ENCODE measurements at regions not wholly inside any gene's neighbourhood (a gene's known extent, or its start where the extent isn't known, plus 50 kb on each side); places are given as distances from the start of the nearest gene placed in this dataset.

GRCh38 chr6:49050584-49050983, 412.5 kb downstream of the MMUT start:
- no peak overlapping the region for H3K4me3 Mint-ChIP-seq
- POLR2A ChIA-PET: no interaction called here
- TF ChIP-seq, protein P1, sequence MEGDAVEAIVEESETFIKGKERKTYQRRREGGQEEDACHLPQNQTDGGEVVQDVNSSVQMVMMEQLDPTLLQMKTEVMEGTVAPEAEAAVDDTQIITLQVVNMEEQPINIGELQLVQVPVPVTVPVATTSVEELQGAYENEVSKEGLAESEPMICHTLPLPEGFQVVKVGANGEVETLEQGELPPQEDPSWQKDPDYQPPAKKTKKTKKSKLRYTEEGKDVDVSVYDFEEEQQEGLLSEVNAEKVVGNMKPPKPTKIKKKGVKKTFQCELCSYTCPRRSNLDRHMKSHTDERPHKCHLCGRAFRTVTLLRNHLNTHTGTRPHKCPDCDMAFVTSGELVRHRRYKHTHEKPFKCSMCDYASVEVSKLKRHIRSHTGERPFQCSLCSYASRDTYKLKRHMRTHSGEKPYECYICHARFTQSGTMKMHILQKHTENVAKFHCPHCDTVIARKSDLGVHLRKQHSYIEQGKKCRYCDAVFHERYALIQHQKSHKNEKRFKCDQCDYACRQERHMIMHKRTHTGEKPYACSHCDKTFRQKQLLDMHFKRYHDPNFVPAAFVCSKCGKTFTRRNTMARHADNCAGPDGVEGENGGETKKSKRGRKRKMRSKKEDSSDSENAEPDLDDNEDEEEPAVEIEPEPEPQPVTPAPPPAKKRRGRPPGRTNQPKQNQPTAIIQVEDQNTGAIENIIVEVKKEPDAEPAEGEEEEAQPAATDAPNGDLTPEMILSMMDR (IDR thresholded peaks at IDR 0.05): no peak

GRCh38 chr6:49038294-49038822, 424.7 kb downstream of the MMUT start:
- TF ChIP-seq, protein P1 (IDR thresholded peaks at IDR 0.05): no peak
- intact Hi-C loops (cut with micrococcal nuclease): no loop called here
- Mint-ChIP-seq H3K27ac (no peak overlapping the region), H3K9me3 (peaks cover 6% of the 10 kb centered on the region), H3K4me3 (no peak overlapping the region), H3K4me1 (ENCODE audit: low read depth) (no peaks in the 10 kb centered on the region), H3K36me3 (ENCODE audit: low read depth) (no peaks in the 10 kb centered on the region), H3K27me3 (no peaks in the 10 kb centered on the region)
- POLR2A ChIA-PET: no interaction called here
- ATAC-seq: no peak
- no peak for DNase-seq
- CTCF ChIA-PET: no interaction called here

More at GRCh38 chr6:49050584-49050983, 412.5 kb downstream of the MMUT start:
- ATAC-seq (no peak), DNase-seq (no peak)
- Mint-ChIP-seq H3K27ac (no peak overlapping the region), H3K9me3 (peaks cover 5% of the 10 kb centered on the region), H3K36me3 (ENCODE audit: low read depth) (no peaks in the 10 kb centered on the region), H3K27me3 (no peaks in the 10 kb centered on the region), H3K4me1 (ENCODE audit: low read depth) (no peaks in the 10 kb centered on the region)
- intact Hi-C loops (cut with micrococcal nuclease): no loop called here
- CTCF ChIA-PET: no interaction called here

DNA sequence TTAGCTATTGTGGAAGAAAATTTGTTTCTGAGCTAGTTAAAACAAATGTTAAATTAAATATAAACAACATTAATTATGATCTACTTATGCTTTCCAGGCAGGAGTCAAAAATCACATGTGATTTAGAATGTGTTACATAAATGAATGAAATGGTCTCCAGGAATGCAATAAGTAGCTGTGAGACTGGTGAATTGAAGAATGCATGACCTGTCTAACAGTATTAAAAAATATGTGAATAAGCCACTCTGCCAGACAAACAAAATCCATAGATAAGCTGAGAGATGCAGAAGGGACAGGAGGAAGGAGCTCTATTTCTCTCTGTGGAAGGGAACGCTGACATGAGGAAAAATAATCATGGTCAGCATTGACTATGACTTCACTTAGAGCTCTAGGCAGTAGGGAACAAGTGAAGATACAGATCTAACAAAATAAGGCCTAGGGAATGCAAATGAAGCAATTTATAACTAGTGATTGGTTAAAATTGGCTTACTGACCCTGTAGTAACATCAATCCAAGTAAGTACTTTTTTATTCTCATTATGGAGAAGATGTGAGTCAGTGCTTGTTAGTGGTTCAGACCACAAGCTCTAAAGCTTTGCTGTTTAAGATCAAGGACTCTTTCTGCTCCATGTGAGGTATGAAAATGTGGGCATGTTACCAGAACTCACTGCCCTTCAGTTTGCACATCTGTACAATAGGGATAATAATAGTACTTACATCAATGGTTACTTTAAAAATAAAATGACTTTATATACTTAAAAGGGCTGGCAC, 432.6 kb downstream of the MMUT start:
- DNase-seq (no peak), ATAC-seq (no peak)
- no peaks in the 10 kb centered on the region for H3K36me3 Mint-ChIP-seq (ENCODE audit: low read depth)
- peaks cover 2% of the 10 kb centered on the region for H3K9me3 Mint-ChIP-seq
- no peaks in the 10 kb centered on the region for H3K4me1 Mint-ChIP-seq (ENCODE audit: low read depth)
- H3K27me3 Mint-ChIP-seq: no peaks in the 10 kb centered on the region
- H3K4me3 Mint-ChIP-seq: no peak overlapping the region
- CTCF ChIA-PET: no interaction called here
- intact Hi-C loops (cut with micrococcal nuclease): no loop called here
- POLR2A ChIA-PET: no interaction called here
- no peak overlapping the region for H3K27ac Mint-ChIP-seq
- TF ChIP-seq, protein P1 (IDR thresholded peaks at IDR 0.05): no peak

- peaks cover 3% of the 10 kb centered on the region for H3K9me3 Mint-ChIP-seq
- no peak overlapping the region for H3K27ac Mint-ChIP-seq
- POLR2A ChIA-PET: no interaction called here
- ATAC-seq (no peak), DNase-seq (no peak)
- H3K4me3 Mint-ChIP-seq: no peak overlapping the region
- intact Hi-C loops (cut with micrococcal nuclease): no loop called here
- no peaks in the 10 kb centered on the region for H3K4me1 Mint-ChIP-seq (ENCODE audit: low read depth)
- TF ChIP-seq, protein P1 (IDR thresholded peaks at IDR 0.05): no peak
- CTCF ChIA-PET: no interaction called here
- H3K36me3 Mint-ChIP-seq (ENCODE audit: low read depth): no peaks in the 10 kb centered on the region
- no peaks in the 10 kb centered on the region for H3K27me3 Mint-ChIP-seq
Measured at GRCh38 chr6:49027644-49028043, 435.4 kb downstream of the MMUT start.
